Ovary (tissue), 3 donors: ENCODE measurements at regions not wholly inside any gene's neighbourhood (a gene's known extent, or its start where the extent isn't known, plus 50 kb on each side); places are given as distances from the start of the nearest gene placed in this dataset.

Source experiments
- POLR2A ChIP-seq: fragments of 450-650 bp; IDR thresholded peaks from one replicate; pipeline ENCODE4 v1.6.1; 2017; ENCODE audit warnings: antibody characterized with exemption, mild to moderate bottlenecking, moderate library complexity
- TF ChIP-seq, protein P1 (sequence below), 3 donors: fragments of 450-650 bp in 2 of 3; fragments of 200-600 bp in 1 of 3; IDR thresholded peaks; one replicate each; pipeline versions ENCODE4 v1.5.1 to v1.8.0; 2016 to 2022; ENCODE audit warnings: antibody characterized with exemption in 3 of 3, mild to moderate bottlenecking in 1 of 3
- donor health status: DM: no; HTN: no; CAD: no.

DNA sequence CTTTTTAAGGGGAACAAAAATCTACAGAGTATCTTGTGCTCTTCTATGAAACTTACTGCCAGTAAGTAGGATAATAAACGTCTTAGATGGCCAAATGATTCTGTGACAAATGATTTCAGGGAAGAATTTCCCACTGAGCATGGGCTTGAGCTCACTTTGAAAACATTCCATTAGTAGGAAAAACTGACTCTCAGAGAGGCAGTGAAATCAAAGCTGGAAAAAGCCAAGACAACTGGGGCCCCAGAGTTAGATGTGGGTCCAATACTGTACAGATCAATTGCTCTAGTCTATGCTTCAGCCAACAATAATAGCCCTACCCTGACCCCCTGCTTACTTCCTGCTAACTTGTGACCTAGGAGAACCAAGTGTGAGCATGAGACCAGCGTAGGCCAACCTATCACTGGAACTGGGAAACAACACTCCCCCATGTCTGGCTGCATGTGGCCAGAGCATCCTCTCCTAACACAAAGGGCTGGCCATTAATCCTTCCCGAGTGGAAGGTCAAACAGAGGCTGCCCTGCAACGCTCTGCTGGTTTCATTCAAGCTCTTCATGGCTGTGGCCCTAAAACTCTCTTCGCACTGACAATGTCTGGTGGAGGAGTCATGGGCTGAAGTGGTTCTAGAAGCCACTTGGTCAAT, 68.8 kb downstream of the FOXB1 start:
- TF ChIP-seq, protein P1, sequence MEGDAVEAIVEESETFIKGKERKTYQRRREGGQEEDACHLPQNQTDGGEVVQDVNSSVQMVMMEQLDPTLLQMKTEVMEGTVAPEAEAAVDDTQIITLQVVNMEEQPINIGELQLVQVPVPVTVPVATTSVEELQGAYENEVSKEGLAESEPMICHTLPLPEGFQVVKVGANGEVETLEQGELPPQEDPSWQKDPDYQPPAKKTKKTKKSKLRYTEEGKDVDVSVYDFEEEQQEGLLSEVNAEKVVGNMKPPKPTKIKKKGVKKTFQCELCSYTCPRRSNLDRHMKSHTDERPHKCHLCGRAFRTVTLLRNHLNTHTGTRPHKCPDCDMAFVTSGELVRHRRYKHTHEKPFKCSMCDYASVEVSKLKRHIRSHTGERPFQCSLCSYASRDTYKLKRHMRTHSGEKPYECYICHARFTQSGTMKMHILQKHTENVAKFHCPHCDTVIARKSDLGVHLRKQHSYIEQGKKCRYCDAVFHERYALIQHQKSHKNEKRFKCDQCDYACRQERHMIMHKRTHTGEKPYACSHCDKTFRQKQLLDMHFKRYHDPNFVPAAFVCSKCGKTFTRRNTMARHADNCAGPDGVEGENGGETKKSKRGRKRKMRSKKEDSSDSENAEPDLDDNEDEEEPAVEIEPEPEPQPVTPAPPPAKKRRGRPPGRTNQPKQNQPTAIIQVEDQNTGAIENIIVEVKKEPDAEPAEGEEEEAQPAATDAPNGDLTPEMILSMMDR (IDR thresholded peaks at IDR 0.05) = no peak
- TF ChIP-seq POLR2A = no peak
